MM.1S (cell line): ENCODE measurements at regions not wholly inside any gene's neighbourhood (a gene's known extent, or its start where the extent isn't known, plus 50 kb on each side); places are given as distances from the start of the nearest gene placed in this dataset.

ENCODE experiments used
- EZH2phosphoT487 ChIP-seq: fragments of 300-600 bp; sonication (generic); IDR thresholded peaks from 2 replicates; pipeline ENCODE4 v1.6.1; 2018; ENCODE audit warnings: antibody characterized with exemption, low read length
- TF ChIP-seq, protein P1 (sequence below): fragments of 300-600 bp; sonication (generic); IDR thresholded peaks from 2 replicates; pipeline ENCODE4 v1.5.1; 2016; ENCODE audit warnings: antibody characterized with exemption, low read length, mixed read lengths

DNA sequence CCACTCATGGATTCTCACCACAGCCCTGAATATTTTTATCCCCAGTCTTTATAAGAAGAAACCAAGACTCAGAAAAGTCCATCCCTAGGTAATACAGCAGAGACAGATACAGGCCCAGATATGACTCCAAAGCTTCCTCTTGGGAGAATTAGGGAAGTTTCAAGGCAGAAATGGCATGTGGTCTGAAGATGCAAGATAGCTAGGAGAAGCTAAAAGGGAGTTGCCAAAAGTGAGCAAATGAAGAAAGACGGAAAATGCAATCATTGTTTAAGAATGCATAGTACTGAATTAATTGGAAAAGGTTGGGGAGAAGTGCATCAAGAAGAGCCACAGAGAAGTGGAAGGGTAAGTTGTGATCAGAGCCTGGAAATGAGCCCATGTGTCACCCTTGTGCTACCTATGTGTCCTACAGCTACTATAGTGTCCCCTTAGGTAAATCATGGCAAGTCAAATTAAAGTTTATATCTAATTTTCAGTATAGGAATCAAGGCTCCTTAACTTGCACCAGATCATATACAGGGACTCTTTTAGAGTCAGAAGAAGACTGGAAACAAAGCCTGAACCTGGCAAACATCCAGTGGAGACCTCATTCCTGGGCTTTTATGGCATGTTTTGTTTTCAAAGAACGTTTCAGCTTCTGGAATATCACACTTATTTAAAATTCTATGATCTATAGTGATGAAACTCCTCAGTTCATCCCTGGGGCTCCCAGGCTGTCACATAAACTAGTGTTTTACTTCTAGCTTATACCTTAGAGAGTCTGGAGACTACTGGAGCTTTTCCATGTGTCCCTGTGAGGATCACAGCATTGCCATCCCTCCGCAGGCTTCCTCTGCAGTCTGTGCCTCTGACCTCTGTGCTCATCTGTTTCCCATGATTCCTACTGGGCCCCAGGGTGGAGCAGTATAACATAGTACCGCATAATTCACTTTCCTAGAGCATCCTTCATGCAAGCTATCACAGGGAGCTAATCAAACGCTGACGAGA, 189.0 kb upstream of the CDKN3 start:
- TF ChIP-seq, protein P1, sequence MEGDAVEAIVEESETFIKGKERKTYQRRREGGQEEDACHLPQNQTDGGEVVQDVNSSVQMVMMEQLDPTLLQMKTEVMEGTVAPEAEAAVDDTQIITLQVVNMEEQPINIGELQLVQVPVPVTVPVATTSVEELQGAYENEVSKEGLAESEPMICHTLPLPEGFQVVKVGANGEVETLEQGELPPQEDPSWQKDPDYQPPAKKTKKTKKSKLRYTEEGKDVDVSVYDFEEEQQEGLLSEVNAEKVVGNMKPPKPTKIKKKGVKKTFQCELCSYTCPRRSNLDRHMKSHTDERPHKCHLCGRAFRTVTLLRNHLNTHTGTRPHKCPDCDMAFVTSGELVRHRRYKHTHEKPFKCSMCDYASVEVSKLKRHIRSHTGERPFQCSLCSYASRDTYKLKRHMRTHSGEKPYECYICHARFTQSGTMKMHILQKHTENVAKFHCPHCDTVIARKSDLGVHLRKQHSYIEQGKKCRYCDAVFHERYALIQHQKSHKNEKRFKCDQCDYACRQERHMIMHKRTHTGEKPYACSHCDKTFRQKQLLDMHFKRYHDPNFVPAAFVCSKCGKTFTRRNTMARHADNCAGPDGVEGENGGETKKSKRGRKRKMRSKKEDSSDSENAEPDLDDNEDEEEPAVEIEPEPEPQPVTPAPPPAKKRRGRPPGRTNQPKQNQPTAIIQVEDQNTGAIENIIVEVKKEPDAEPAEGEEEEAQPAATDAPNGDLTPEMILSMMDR = no peak
- TF ChIP-seq EZH2phosphoT487 = no peak
